PC-9 (cell line): ENCODE measurements at regions not wholly inside any gene's neighbourhood (a gene's known extent, or its start where the extent isn't known, plus 50 kb on each side); places are given as distances from the start of the nearest gene placed in this dataset.

Experiments used
- EZH2 ChIP-seq: fragments of 200-600 bp; sonication (generic); IDR thresholded peaks from 2 replicates; pipeline ENCODE4 v1.8.0; 2017; ENCODE audit warnings: antibody characterized with exemption, low read depth
- TF ChIP-seq, protein P1 (sequence below): fragments of 200-600 bp; sonication (generic); conservative IDR thresholded peaks from 2 replicates; pipeline ENCODE4 v1.6.1; 2017; ENCODE audit warnings: mixed run types, antibody characterized with exemption, mild to moderate bottlenecking, moderate library complexity

GRCh38 chr9:113770396-113770795 lies 105.7 kb upstream of the ZNF618 start:
- TF ChIP-seq, protein P1, sequence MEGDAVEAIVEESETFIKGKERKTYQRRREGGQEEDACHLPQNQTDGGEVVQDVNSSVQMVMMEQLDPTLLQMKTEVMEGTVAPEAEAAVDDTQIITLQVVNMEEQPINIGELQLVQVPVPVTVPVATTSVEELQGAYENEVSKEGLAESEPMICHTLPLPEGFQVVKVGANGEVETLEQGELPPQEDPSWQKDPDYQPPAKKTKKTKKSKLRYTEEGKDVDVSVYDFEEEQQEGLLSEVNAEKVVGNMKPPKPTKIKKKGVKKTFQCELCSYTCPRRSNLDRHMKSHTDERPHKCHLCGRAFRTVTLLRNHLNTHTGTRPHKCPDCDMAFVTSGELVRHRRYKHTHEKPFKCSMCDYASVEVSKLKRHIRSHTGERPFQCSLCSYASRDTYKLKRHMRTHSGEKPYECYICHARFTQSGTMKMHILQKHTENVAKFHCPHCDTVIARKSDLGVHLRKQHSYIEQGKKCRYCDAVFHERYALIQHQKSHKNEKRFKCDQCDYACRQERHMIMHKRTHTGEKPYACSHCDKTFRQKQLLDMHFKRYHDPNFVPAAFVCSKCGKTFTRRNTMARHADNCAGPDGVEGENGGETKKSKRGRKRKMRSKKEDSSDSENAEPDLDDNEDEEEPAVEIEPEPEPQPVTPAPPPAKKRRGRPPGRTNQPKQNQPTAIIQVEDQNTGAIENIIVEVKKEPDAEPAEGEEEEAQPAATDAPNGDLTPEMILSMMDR, result no peak
- no peak for TF ChIP-seq EZH2
